GM20000 (cell line): ENCODE measurements at regions not wholly inside any gene's neighbourhood (a gene's known extent, or its start where the extent isn't known, plus 50 kb on each side); places are given as distances from the start of the nearest gene placed in this dataset.

Experiments used
- DNase-seq: peaks from one replicate; pipeline ENCODE4 v3.0.0; 2012; ENCODE audit warnings: low spot score
- TF ChIP-seq, protein P1 (sequence below): IDR thresholded peaks from 2 replicates; pipeline ENCODE4 v1.5.1; 2012; ENCODE audit warnings: mild to moderate bottlenecking, control low read depth; ENCODE audit errors: extremely low read depth, missing control alignments

DNA sequence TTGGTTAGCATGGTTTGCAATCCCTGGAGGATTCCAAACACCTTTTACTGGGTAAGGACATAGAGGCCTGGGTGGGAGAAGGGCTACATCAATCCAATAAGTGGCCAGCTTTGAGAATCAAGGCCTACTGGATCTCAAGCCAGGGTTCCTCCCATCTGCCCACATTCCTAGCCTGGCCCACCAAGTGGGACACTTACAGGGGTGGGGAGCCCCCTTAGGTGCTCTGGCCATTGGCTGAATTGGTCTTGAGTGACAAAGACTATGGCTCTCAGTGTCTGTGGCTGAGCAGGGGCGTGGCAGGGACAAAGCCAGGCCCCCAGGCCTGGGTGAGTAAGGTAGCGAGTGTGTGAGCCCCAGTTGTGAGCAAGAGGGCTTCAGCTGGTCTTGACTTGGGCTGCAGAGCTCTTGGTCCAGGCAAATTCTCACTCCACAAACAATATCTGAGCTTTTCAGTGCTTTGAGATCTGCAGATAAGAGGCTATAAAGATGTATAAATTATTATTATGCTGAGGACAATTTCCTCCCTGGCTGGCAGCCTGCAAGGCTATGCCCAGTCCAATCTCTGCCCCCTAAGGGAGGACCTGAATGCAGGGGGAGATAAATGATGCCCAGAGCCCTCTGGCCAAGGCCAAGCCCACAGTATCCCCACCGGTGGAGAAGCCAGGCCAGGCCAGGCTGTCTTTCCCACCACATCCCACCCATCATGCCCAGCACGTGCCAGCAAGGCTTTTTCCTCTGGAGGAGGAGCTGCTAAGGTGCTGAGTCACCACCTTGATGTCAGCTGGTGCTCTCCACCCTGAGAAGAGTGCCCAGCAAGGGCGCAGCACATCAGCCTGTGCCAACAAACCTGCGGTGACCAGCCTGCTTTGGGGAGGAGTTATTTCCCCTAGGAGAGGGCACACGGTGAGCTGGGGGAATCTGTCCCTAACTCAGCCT, 80.7 kb upstream of the DUSP5 start:
- DNase-seq = no peak
- TF ChIP-seq, protein P1, sequence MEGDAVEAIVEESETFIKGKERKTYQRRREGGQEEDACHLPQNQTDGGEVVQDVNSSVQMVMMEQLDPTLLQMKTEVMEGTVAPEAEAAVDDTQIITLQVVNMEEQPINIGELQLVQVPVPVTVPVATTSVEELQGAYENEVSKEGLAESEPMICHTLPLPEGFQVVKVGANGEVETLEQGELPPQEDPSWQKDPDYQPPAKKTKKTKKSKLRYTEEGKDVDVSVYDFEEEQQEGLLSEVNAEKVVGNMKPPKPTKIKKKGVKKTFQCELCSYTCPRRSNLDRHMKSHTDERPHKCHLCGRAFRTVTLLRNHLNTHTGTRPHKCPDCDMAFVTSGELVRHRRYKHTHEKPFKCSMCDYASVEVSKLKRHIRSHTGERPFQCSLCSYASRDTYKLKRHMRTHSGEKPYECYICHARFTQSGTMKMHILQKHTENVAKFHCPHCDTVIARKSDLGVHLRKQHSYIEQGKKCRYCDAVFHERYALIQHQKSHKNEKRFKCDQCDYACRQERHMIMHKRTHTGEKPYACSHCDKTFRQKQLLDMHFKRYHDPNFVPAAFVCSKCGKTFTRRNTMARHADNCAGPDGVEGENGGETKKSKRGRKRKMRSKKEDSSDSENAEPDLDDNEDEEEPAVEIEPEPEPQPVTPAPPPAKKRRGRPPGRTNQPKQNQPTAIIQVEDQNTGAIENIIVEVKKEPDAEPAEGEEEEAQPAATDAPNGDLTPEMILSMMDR = no peak

DNA sequence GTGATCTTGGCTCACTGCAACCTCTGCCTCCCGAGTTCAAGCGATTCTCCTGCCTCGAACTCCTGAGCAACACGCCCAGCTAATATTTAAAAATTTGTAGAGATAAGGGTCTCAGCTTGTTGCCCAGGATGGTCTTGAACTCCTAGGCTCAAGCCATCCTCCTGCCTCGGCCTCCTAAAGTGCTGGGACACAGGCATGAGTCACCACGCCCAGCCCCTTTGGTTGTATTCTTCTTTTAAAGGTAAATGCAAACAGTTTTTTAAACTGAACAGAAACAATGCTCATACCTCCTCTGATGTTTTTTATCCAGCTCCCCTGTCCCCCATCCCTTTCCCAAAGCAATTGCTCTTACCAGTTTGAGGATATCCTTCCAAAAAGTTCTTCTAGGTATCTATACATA, 79.5 kb upstream of the DUSP5 start:
- no peak for DNase-seq
- TF ChIP-seq, protein P1 = no peak

DNA sequence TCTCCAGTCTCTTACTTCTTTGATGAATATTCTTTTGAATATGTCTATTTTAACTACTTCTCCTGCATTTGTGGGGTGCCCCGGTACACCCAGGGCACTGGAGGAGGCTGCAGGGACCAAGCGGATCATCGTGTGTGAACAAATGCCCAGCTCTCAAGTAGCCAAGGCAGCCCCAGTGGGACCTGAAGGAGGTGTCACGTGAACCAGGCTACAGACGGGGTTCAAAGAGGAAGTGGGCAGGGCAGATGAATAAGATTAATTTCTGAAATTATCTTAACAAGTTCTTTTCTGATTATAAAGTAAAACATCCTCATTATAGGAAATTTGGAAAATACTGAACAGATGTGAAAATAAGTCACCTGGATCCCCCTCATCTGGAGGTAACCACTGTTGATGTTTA, 78.4 kb upstream of the DUSP5 start:
- TF ChIP-seq, protein P1 = no peak
- DNase-seq = no peak

DNA sequence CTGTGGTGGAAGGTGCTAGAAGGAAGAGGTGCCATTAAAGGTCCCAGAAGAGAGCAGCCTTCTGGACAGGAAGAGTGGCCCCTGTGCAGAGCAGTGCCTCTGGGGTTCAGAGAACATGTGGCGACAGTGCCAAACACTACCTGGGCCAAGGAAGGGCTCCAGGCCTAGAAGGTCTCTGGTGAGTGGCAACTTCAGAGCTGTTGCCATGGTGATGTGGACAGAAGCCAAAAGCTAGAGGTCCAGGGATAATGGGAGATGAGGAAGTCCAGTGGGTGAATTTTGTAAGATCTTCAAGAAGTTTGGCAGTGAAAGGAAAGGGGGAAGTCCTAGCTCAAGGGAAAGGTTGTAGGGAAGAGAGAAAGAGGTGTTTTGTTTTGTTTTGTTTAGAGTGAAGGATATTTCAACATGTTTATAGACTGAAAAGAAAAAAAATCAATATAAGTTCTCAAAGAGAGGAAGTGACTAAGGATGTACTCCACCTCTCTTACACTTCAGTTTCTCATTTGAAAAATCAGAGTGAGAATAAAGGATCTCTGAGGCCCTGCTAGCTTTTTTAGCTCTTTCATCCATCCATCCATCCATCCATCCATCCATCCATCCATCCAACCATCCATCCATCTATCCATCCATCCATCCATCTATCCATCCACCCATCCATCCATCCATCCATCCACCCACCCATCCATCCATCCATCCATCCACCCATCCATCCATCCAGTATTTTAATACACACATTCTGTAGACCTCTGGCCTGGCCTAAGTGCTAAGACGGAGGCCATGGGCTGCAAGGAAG, 77.1 kb upstream of the DUSP5 start:
- DNase-seq = no peak
- TF ChIP-seq, protein P1 = no peak

DNA sequence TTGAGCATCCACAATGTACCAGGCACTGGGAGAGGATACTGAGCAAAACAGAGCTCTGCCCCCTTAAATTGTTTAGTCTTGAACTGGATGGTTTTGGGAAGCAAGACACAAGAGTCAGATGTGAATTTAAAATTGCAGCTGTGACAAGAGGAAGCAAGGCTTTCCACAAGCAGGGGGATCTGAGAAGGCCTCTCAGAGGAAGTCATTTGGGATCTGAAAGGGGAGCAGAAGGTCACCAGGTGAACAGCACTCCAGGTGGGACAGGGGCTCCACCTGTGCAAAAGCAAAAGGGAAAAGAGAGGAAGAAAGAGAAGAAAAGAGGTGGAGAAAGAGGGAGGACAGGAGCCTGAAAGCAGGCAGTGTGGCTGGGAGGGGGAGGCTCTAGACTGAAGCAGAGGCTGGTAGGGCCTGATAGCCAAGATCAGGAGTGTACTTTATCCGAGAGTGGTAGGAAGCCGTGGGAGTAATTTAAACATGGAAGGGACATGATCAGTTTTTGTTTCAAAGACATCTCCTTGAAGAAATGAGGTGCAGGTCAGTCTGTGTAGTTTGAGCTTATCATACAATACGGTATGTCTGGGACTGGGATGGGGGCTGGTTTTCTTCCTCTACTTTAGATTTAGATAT, 76.1 kb upstream of the DUSP5 start:
- DNase-seq = no peak

DNA sequence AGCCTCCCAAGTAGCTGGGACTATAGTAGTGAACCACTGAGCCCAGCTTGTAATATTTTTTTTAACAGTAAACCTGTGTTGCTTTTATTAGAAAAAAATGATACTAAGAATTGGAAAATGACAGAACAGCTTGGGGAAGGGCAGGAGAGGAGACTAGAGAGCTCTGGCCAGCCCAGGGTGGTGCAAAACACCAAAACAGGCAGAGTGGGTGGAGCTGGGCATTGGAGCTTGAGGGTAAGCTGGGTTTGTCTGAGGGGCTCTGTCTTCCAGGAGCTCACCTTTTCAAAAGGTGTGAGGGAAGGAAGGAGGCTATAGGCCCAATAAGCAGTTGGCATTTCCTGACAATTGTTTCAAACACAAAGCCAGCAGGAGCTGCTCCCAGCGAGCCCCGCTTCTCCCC, 75.2 kb upstream of the DUSP5 start:
- no peak for DNase-seq
- TF ChIP-seq, protein P1 = no peak

More for the DNA sequence above, 76.1 kb upstream of the DUSP5 start:
- TF ChIP-seq, protein P1 = no peak

DNA sequence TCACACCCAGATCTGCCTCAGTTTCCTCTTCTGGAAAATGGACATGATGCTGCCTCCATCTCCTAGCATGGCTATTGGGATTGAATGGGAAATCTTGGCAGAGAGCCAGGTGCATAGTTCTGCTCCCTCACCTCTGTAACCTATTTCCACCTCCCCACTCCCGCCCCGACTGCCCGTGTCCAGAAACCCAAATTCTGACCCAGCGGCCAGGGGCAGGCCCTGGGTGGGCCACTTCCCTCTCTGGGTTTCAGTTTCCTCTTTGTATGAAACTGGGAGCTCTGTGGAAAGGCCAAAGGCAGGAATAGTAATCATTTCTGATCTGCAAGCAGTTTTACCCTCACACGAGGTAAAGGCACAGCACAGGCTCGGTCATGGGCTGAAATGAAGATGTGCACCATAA, 74.1 kb upstream of the DUSP5 start:
- TF ChIP-seq, protein P1 = no peak

More for the DNA sequence above, 74.1 kb upstream of the DUSP5 start:
- DNase-seq = no peak
